Ammon's horn (tissue), 1 donor: ENCODE measurements at regions not wholly inside any gene's neighbourhood (a gene's known extent, or its start where the extent isn't known, plus 50 kb on each side); places are given as distances from the start of the nearest gene placed in this dataset.
A peak's percentile ranks its signal among the peaks of the same experiment; 100 is the strongest.

Source experiments
- DNase-seq: peaks from one replicate; pipeline ENCODE4 v3.0.0-alpha.2; 2016; ENCODE audit warnings: low spot score

GRCh38 chr2:225739328-225739727 is 339.8 kb downstream of the NYAP2 start:
- no peak for DNase-seq

- no peak for DNase-seq
Measured at GRCh38 chr2:225738735-225739134, 339.2 kb downstream of the NYAP2 start.

- DNase-seq = no peak
Measured at GRCh38 chr2:225737556-225737955, 338.0 kb downstream of the NYAP2 start.

GRCh38 chr2:225735844-225736243 is 336.3 kb downstream of the NYAP2 start:
- DNase-seq = peak; percentile 2

GRCh38 chr2:225725726-225726125 is 326.2 kb downstream of the NYAP2 start:
- DNase-seq = no peak
